HUES48 (cell line): ENCODE measurements at regions not wholly inside any gene's neighbourhood (a gene's known extent, or its start where the extent isn't known, plus 50 kb on each side); places are given as distances from the start of the nearest gene placed in this dataset.

Experiments used
- H3K27ac ChIP-seq: one replicate; pipeline ENCODE4 v1.7.0; 2013; ENCODE audit warnings: low read depth, low read length, inconsistent platforms
- H3K27me3 ChIP-seq: 2 replicates; pipeline ENCODE4 v1.6.1; 2013; ENCODE audit warnings: mild to moderate bottlenecking, low read length; ENCODE audit not compliant: control insufficient read depth, insufficient read depth
- H3K36me3 ChIP-seq: 2 replicates; pipeline ENCODE4 v1.6.1; 2013; ENCODE audit warnings: low read length; ENCODE audit not compliant: control insufficient read depth, insufficient read depth
- H3K4me1 ChIP-seq: 2 replicates; pipeline ENCODE4 v1.6.1; 2013; ENCODE audit warnings: mild to moderate bottlenecking, low read length; ENCODE audit not compliant: control insufficient read depth, insufficient read depth
- H3K4me3 ChIP-seq: 2 replicates; pipeline ENCODE4 v1.5.1; 2013; ENCODE audit warnings: mild to moderate bottlenecking, low read depth, low read length
- H3K9ac ChIP-seq: 2 replicates; pipeline ENCODE4 v1.6.1; 2013; ENCODE audit warnings: mild to moderate bottlenecking, low read depth, low read length, moderate library complexity
- H3K9me3 ChIP-seq: 2 replicates; pipeline ENCODE4 v1.6.1; 2013; ENCODE audit warnings: low read length; ENCODE audit not compliant: control insufficient read depth, insufficient read depth

DNA sequence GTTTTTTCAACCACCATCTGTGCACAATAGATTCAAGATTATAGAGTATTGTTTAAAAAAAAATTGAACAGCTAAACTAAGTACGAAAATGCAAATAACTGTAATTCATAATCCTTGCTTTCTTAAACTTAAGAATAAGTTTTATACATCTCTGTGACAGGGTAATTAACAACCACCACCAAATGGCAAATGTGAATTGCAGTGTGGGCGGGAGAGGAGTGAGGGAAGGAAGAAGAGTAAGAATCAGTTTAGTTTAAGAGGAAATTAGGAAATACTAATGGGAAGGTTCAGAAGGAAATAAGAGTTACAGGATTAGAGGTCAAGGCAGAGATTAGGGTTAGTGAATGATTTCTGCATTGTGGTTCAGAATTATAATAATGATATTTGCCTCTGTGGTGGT, 430.9 kb downstream of the SPRY1 start:
- no peak overlapping the region for H3K9ac ChIP-seq
- H3K27ac ChIP-seq: no peak overlapping the region
- no peaks in the 10 kb centered on the region for H3K36me3 ChIP-seq
- H3K4me3 ChIP-seq: no peak overlapping the region
- no peaks in the 10 kb centered on the region for H3K9me3 ChIP-seq
- H3K4me1 ChIP-seq: no peaks in the 10 kb centered on the region
- no peaks in the 10 kb centered on the region for H3K27me3 ChIP-seq

GRCh38 chr4:123830930-123831329, 434.3 kb downstream of the SPRY1 start:
- H3K9ac ChIP-seq: no peak overlapping the region
- H3K9me3 ChIP-seq: no peaks in the 10 kb centered on the region
- H3K27me3 ChIP-seq: no peaks in the 10 kb centered on the region
- no peaks in the 10 kb centered on the region for H3K36me3 ChIP-seq
- no peak overlapping the region for H3K4me3 ChIP-seq
- H3K27ac ChIP-seq: no peak overlapping the region
- no peaks in the 10 kb centered on the region for H3K4me1 ChIP-seq

DNA sequence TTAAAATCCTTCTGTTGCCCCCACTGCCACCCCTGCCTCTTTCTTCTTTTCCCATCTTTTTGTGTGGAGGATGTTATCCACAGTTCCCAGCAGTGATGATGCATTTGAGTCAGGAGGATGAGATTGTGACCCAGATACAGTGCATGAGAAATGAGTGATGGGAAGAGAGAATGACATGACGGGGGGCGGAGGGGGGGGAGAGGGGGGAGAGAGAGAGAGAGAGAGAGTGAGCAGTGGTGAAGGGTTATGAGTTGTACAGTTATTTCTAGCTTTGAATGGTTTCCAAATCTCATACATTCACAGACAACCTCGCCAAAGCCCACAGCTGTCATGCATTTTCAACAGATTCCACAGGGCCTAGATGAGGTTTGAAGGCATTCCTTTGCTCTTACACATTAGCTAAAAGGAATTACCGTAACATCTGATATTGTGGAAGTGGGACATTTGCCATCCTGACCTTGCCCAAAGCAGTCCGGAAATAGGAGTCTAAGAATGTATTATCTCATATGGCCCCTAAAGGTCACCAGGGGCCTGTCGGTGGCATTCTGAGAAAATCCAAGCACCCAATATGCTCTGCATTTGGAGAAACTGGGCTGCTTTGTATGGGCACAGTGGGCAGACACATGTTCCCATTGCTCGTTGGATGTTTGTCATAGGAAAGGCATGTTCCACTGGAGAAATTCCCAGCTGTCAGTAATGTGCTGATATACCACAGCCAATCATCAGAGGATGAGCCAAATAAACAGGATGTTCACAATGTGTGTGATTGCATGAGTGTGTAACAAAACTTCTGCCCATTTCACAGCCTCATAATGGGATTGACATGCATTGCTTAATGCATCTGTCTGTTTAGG, 435.8 kb downstream of the SPRY1 start:
- Histone ChIP-seq H3K36me3 (no peaks in the 10 kb centered on the region), H3K9me3 (no peaks in the 10 kb centered on the region), H3K4me1 (peaks cover 8% of the 10 kb centered on the region; the same call in 1 of the 2 replicates), H3K27ac (no peak overlapping the region), H3K27me3 (no peaks in the 10 kb centered on the region), H3K4me3 (no peak overlapping the region), H3K9ac (no peak overlapping the region)

DNA sequence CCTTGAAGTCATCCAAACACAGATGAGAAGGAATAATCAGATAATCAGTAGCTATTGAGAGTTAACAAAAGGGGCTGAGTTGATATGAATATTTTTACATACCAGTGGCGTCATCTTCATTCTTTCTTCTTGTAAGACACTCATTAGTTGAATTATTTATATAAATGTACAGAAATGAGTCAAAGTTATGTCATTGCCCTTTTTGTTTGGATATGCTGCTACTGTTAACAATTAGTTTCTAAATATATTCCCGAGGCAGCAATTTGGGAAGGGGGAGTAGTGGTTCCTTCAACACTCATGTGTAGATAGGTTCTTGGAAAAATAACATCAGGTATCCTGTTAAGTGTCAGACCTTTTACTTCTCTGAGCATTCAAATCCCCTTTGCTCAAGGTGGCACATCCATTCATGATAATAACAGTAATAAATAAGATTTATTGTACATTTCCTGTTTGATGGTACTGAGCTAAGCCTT, 436.6 kb downstream of the SPRY1 start:
- Histone ChIP-seq H3K4me3 (no peak overlapping the region), H3K27ac (no peak overlapping the region)

GRCh38 chr4:123835831-123836590, 439.4 kb downstream of the SPRY1 start:
- H3K36me3 ChIP-seq: no peaks in the 10 kb centered on the region
- H3K9ac ChIP-seq: no peak overlapping the region
- no peak overlapping the region for H3K27ac ChIP-seq
- peaks cover 16% of the 10 kb centered on the region; the same call in 1 of the 2 replicates for H3K4me1 ChIP-seq
- no peaks in the 10 kb centered on the region for H3K27me3 ChIP-seq
- H3K4me3 ChIP-seq: no peak overlapping the region
- no peaks in the 10 kb centered on the region for H3K9me3 ChIP-seq

More for the DNA sequence above, 436.6 kb downstream of the SPRY1 start:
- Histone ChIP-seq H3K4me1 (peaks cover 9% of the 10 kb centered on the region; the same call in 1 of the 2 replicates), H3K36me3 (no peaks in the 10 kb centered on the region), H3K9me3 (no peaks in the 10 kb centered on the region), H3K27me3 (no peaks in the 10 kb centered on the region), H3K9ac (no peak overlapping the region)

- Histone ChIP-seq H3K4me3 (no peak overlapping the region), H3K9ac (no peak overlapping the region), H3K27me3 (no peaks in the 10 kb centered on the region), H3K36me3 (no peaks in the 10 kb centered on the region), H3K4me1 (peaks cover 16% of the 10 kb centered on the region; the same call in 1 of the 2 replicates), H3K9me3 (no peaks in the 10 kb centered on the region), H3K27ac (no peak overlapping the region)
Measured at GRCh38 chr4:123836851-123837595, 440.4 kb downstream of the SPRY1 start.

DNA sequence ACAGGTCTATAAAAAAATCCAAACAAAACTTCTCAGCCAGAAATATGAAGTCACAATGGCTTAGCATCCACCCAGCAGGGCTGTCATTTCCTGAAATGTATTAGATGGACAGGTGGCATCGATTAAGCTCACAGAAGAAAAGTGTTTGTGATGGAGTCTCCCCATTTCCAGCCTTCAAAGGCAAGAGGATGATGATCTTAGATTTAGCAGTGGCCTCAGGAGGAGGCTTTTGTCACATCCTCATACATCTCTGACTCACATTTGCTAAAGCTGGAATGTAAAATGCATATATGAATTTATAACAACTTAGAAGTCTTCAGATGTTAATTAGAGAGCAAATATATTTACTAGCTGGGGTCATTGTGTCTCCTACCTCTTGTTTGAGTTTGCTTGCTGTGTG, 441.9 kb downstream of the SPRY1 start:
- Histone ChIP-seq H3K9me3 (no peaks in the 10 kb centered on the region), H3K4me3 (no peak overlapping the region), H3K9ac (no peak overlapping the region), H3K27me3 (no peaks in the 10 kb centered on the region), H3K4me1 (peaks cover 25% of the 10 kb centered on the region), H3K27ac (no peak overlapping the region), H3K36me3 (no peaks in the 10 kb centered on the region)

- no peak overlapping the region for H3K27ac ChIP-seq
- H3K27me3 ChIP-seq: no peaks in the 10 kb centered on the region
- H3K4me1 ChIP-seq: peaks cover 25% of the 10 kb centered on the region
- no peaks in the 10 kb centered on the region for H3K9me3 ChIP-seq
- H3K4me3 ChIP-seq: no peak overlapping the region
- H3K9ac ChIP-seq: no peak overlapping the region
- H3K36me3 ChIP-seq: no peaks in the 10 kb centered on the region
Measured at GRCh38 chr4:123840197-123840596, 443.6 kb downstream of the SPRY1 start.

- Histone ChIP-seq H3K4me1 (peaks cover 25% of the 10 kb centered on the region), H3K9ac (no peak overlapping the region), H3K4me3 (no peak overlapping the region), H3K36me3 (no peaks in the 10 kb centered on the region), H3K9me3 (no peaks in the 10 kb centered on the region), H3K27me3 (no peaks in the 10 kb centered on the region), H3K27ac (no peak overlapping the region)
Measured at GRCh38 chr4:123841447-123842121, 445.0 kb downstream of the SPRY1 start.

DNA sequence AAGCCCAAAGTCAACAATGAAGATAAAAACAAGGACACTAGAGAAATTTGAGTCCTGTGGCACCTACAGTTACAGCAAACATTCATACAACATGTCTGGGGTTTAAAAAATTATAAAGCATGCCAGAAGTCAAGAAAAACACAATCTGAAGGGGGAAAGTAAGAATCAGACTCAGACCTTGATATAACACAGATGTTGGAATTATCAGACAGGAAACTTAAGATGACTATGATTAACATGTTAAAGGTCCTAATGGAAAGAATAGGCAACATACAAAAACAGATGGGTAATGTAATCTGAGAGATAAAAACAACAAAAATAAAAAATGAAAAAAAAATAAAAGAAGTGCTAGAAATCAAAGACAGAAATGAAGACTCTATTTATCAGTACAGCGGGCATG, 446.5 kb downstream of the SPRY1 start:
- Histone ChIP-seq H3K36me3 (no peaks in the 10 kb centered on the region), H3K9me3 (no peaks in the 10 kb centered on the region), H3K4me1 (peaks cover 16% of the 10 kb centered on the region), H3K27me3 (no peaks in the 10 kb centered on the region), H3K27ac (no peak overlapping the region), H3K4me3 (no peak overlapping the region), H3K9ac (no peak overlapping the region)
